ENCODE measurements at regions not wholly inside any gene's neighbourhood (a gene's known extent, or its start where the extent isn't known, plus 50 kb on each side); places are given as distances from the start of the nearest gene placed in this dataset.

DNA sequence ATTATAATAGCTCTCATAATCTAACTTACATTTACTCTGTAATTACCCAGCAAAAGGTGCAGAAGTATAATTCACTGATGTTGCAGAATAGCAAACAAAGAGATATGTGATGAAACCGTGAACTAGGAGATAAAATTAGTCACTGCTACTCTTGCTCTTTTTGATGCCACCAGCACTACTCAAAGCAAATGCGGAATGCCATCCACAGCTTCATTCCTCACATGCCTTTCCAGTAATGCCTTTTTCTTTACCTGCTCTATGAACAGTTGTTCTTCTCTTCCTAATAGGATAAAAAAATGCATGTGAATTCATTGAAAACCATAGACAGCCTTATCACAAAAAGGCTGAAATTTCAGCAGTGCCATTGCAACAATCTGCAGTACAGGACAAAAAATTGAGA is 1129.5 kb downstream of the DIAPH3 start:
- intact Hi-C loops (cut with micrococcal nuclease) = no loop called here
- no peaks in the 10 kb centered on the region for H3K36me3 Mint-ChIP-seq (ENCODE audit: low read depth)
- H3K4me3 Mint-ChIP-seq = no peak overlapping the region

DNA sequence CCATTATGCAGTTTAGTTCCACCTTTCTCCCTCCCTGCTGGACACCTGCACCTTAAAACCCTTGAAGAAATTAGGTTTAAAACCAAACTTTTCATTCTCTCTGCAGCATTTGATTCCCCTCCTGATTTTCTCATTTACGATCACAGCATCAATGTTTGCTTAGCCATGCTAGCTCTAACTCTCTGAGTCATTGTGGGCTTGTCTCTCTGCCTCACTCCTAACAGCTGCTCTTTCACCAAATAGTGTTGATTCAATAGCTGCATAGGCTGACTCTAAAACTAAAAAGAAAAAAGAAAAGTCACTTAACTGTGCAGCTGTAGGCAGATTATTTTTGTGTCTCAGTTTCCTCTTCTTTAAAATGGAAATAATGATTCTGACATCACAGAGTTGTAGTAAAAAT is 1124.9 kb downstream of the DIAPH3 start:
- CTCF ChIA-PET = no interaction called here
- intact Hi-C loops (cut with micrococcal nuclease) = no loop called here
- Mint-ChIP-seq H3K27ac (no peak overlapping the region), H3K4me1 (ENCODE audit: low read depth) (no peaks in the 10 kb centered on the region), H3K9me3 (no peaks in the 10 kb centered on the region), H3K4me3 (no peak overlapping the region), H3K27me3 (no peaks in the 10 kb centered on the region), H3K36me3 (ENCODE audit: low read depth) (no peaks in the 10 kb centered on the region)
- TF ChIP-seq, protein P1, sequence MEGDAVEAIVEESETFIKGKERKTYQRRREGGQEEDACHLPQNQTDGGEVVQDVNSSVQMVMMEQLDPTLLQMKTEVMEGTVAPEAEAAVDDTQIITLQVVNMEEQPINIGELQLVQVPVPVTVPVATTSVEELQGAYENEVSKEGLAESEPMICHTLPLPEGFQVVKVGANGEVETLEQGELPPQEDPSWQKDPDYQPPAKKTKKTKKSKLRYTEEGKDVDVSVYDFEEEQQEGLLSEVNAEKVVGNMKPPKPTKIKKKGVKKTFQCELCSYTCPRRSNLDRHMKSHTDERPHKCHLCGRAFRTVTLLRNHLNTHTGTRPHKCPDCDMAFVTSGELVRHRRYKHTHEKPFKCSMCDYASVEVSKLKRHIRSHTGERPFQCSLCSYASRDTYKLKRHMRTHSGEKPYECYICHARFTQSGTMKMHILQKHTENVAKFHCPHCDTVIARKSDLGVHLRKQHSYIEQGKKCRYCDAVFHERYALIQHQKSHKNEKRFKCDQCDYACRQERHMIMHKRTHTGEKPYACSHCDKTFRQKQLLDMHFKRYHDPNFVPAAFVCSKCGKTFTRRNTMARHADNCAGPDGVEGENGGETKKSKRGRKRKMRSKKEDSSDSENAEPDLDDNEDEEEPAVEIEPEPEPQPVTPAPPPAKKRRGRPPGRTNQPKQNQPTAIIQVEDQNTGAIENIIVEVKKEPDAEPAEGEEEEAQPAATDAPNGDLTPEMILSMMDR (IDR thresholded peaks at IDR 0.05) = no peak
- POLR2A ChIA-PET = no interaction called here
- DNase-seq (no peak), ATAC-seq (no peak)

More for the DNA sequence above, 1129.5 kb downstream of the DIAPH3 start:
- ATAC-seq (no peak), DNase-seq (no peak)
- POLR2A ChIA-PET = no interaction called here
- Mint-ChIP-seq H3K4me1 (ENCODE audit: low read depth) (no peaks in the 10 kb centered on the region), H3K27me3 (no peaks in the 10 kb centered on the region), H3K27ac (no peak overlapping the region), H3K9me3 (no peaks in the 10 kb centered on the region)
- TF ChIP-seq, protein P1 (IDR thresholded peaks at IDR 0.05) = no peak
- CTCF ChIA-PET = no interaction called here

DNA sequence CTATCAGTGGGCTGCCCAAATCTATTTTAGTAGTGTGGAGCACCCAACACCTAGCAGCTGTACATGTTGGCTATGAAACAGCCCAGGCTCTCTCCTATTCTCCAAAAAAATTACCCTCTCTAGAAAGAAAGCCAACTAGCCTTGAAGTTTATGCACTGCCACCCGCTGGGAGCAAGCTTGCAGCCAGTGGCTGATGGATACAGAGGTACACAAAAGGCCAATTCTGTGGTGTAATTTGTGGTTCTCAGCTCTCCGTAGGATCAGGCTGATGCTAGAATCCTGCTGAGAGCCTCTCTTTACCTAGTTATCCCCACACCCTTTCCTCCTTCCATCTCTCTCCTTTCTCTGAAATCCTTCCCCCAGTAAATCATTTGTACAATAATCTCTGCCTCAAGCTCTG is 1120.7 kb downstream of the DIAPH3 start:
- CTCF ChIA-PET = no interaction called here
- Mint-ChIP-seq H3K4me1 (ENCODE audit: low read depth) (no peaks in the 10 kb centered on the region), H3K4me3 (no peak overlapping the region), H3K9me3 (no peaks in the 10 kb centered on the region), H3K27ac (no peak overlapping the region), H3K36me3 (ENCODE audit: low read depth) (no peaks in the 10 kb centered on the region), H3K27me3 (no peaks in the 10 kb centered on the region)
- intact Hi-C loops (cut with micrococcal nuclease) = no loop called here
- POLR2A ChIA-PET = no interaction called here
- DNase-seq (no peak), ATAC-seq (no peak)
- TF ChIP-seq, protein P1 (IDR thresholded peaks at IDR 0.05) = no peak

DNA sequence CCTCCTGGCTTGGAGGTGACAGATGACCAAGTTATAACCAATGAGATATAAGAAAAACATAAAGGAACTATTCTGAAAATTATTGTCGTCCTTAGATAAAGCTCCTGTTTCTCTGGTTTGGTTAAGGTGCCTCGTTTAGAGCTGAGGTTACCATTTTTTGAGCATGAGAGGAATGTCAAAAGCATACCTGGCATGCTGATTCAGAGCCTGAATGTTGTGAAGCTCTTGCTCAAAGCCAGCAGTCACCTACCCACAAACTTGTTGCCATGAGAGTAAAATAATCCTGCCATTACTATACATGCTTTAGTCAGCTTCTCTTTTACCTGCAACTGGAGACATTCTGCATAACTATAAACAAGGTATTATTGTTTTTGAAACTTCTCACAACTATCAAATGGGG is 1116.2 kb downstream of the DIAPH3 start:
- intact Hi-C loops (cut with micrococcal nuclease) = no loop called here
- Mint-ChIP-seq H3K4me3 (no peak overlapping the region), H3K27me3 (no peaks in the 10 kb centered on the region), H3K9me3 (no peaks in the 10 kb centered on the region), H3K27ac (no peak overlapping the region), H3K36me3 (ENCODE audit: low read depth) (no peaks in the 10 kb centered on the region), H3K4me1 (ENCODE audit: low read depth) (no peaks in the 10 kb centered on the region)
- ChIA-PET POLR2A (no interaction called here), CTCF (interaction anchor here (1.3 kb wide), 1 partner anchor 24 kb away, joined by 3 read pairs; no protein-coding TSS in a partner anchor)
- DNase-seq (no peak), ATAC-seq (no peak)
- TF ChIP-seq, protein P1 (IDR thresholded peaks at IDR 0.05) = no peak

DNA sequence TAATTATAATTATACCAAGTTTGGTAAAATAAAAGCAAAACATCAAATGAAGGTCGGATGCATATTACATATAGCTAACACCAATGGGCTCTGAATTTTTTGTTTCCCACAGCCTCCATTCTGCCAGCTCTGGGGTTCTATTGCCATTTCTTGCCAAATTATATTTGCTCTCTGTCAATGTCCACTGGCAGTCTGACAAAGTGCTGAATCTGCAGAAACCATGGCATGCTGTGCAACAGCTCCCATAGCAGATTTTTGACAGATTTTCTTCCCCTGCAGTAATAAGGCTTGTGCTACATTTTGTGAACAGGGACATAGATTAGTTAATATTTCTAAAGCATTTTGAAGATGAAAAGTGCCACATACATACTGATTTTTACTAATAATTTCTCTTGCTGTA is 1102.1 kb downstream of the DIAPH3 start:
- no peak for ATAC-seq
- Mint-ChIP-seq H3K36me3 (ENCODE audit: low read depth) (no peaks in the 10 kb centered on the region), H3K4me3 (no peak overlapping the region), H3K27me3 (no peaks in the 10 kb centered on the region), H3K4me1 (ENCODE audit: low read depth) (no peaks in the 10 kb centered on the region), H3K9me3 (no peaks in the 10 kb centered on the region), H3K27ac (no peak overlapping the region)
- no peak for DNase-seq
- POLR2A ChIA-PET = no interaction called here
- TF ChIP-seq, protein P1 (IDR thresholded peaks at IDR 0.05) = no peak
- CTCF ChIA-PET = no interaction called here
- intact Hi-C loops (cut with micrococcal nuclease) = no loop called here

Measured in activated CD8-positive, alpha-beta T cell treated with anti-CD3 and anti-CD28 coated beads for 36 hours (primary cell).